ENCODE measurements at regions not wholly inside any gene's neighbourhood (a gene's known extent, or its start where the extent isn't known, plus 50 kb on each side); places are given as distances from the start of the nearest gene placed in this dataset.

DNA sequence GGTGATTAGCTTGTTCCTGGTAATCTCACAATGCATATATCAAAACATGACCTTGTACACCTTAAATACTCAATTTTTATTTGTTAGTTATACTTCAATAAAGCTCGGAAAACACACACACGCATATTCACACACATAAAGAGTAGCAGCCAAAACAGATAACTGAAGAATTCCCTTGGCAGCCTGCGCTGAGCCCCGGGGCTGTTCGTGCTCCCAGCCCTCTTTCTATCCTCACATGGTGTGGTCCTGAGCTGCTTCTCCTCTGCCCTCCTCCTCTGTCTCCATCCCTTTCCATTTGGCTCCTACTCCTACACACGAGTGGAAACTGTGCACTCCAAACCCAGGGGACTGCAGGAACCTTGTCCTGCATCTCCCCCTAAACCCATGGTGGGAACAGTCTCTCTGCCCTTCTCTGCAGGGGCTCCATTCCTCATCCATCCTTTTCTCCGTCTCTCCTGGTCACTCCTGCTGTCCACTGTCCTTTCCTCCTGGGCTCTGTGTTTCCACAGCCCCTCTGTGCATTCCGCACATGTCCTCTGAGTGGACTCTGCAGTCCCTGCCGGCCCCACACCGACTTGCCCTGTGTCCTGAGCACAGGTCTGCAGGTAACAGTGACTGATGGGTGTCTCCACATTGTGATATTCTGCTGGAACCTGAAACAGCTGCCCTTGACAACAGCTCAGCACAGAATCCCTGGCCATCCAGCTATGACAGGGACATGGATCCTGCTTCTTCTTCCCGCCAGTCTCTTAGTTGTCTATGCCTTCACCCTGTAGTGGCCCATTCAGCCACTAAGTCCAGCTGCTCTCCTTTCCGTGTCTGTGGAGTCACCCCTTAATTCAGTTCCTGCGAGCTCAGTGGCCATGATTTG is 216.8 kb upstream of the ZNF32 start:
- Histone ChIP-seq H3K27ac (ENCODE audit: low read depth in 2 of 2, low read length in 2 of 2) (no peak overlapping the region), H3K27me3 (ENCODE audit: control insufficient read depth in 2 of 2, insufficient read depth in 2 of 2, low read length in 2 of 2) (no peaks in the 10 kb centered on the region), H3K9me3 (ENCODE audit: control insufficient read depth in 2 of 2, low read length in 2 of 2) (no peaks in the 10 kb centered on the region), H3K36me3 (ENCODE audit: control insufficient read depth in 2 of 2, insufficient read depth in 2 of 2, low read length in 2 of 2) (no peaks in the 10 kb centered on the region), H3K4me3 (ENCODE audit: low read length in 2 of 2) (no peak overlapping the region), H3K9ac (ENCODE audit: low read depth in 1 of 2, low read length in 2 of 2) (no peak overlapping the region), H3K4me1 (ENCODE audit: control insufficient read depth in 2 of 2, insufficient read depth in 2 of 2, low read length in 2 of 2) (peaks cover 14 to 15% of the 10 kb centered on the region in 2 donors)

DNA sequence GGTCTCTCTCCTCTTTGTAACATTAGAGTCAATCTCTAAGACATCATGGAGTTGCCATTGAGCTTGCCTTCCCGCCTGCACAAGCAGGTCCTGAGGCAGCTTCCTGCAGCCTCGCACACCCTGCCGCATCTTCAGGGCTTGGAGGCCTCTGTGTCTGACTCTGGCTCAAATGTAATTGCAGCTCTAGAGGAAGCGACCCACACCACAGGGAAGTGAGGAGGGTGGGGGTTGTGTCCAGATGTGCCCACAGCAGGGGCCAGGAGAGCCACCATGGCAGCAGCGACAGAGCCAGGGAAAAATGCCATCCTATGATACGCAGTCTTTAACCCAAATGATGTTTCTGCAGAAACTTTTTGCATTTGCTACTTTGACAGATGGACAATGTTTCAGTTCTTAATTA is 216.0 kb upstream of the ZNF32 start:
- no peak overlapping the region for H3K4me3 ChIP-seq (ENCODE audit: low read length in 2 of 2)
- H3K9ac ChIP-seq (ENCODE audit: low read depth in 1 of 2, low read length in 2 of 2) = no peak overlapping the region
- H3K36me3 ChIP-seq (ENCODE audit: control insufficient read depth in 2 of 2, insufficient read depth in 2 of 2, low read length in 2 of 2) = no peaks in the 10 kb centered on the region
- H3K27me3 ChIP-seq (ENCODE audit: control insufficient read depth in 2 of 2, insufficient read depth in 2 of 2, low read length in 2 of 2) = no peaks in the 10 kb centered on the region
- H3K4me1 ChIP-seq (ENCODE audit: control insufficient read depth in 2 of 2, insufficient read depth in 2 of 2, low read length in 2 of 2) = peaks cover 14 to 15% of the 10 kb centered on the region in 2 donors
- no peaks in the 10 kb centered on the region for H3K9me3 ChIP-seq (ENCODE audit: control insufficient read depth in 2 of 2, low read length in 2 of 2)
- no peak overlapping the region for H3K27ac ChIP-seq (ENCODE audit: low read depth in 2 of 2, low read length in 2 of 2)

DNA sequence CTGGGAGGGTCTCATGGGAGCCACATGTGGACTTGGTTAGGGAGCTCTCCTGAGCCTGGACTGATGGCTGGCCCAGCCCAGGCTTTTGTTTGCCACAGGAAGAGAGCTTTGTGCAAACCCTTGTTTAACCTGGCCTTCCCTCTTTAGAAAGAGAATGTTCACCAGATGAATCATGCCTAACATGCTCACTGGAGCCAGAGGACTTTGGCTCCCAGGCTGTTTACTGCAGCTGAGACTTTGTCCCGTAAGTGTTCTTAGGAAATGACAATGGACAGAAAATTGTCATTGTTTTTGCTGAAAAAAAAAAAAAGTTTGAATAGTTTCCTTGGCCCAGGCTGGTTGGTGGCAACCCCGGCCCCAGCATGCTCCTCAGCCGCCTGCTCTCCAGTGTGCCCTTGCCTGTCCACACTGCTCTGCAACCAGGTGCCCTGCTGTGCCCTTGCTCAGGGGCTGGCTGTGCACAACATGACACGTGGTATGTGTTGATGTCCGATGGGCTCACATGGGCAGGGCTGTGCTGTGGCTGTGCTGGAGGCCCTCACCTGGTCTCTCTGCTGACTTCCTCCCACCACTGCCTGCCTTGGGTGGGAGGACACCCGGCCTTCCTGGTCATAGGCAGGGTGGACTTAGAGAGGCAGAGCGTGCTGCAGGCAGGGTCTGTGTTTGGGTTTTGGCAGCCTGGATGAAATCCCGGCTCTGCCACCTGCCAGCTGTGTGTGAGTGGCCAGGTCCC is 215.3 kb upstream of the ZNF32 start:
- Histone ChIP-seq H3K9me3 (ENCODE audit: control insufficient read depth in 2 of 2, low read length in 2 of 2) (no peaks in the 10 kb centered on the region), H3K27me3 (ENCODE audit: control insufficient read depth in 2 of 2, insufficient read depth in 2 of 2, low read length in 2 of 2) (no peaks in the 10 kb centered on the region), H3K4me3 (ENCODE audit: low read length in 2 of 2) (peak overlapping the region in 1 of 2 donors; percentile 33), H3K27ac (ENCODE audit: low read depth in 2 of 2, low read length in 2 of 2) (peak overlapping the region; percentile 44 to 47), H3K9ac (ENCODE audit: low read depth in 1 of 2, low read length in 2 of 2) (no peak overlapping the region), H3K36me3 (ENCODE audit: control insufficient read depth in 2 of 2, insufficient read depth in 2 of 2, low read length in 2 of 2) (no peaks in the 10 kb centered on the region), H3K4me1 (ENCODE audit: control insufficient read depth in 2 of 2, insufficient read depth in 2 of 2, low read length in 2 of 2) (peaks cover 14 to 15% of the 10 kb centered on the region in 2 donors)

DNA sequence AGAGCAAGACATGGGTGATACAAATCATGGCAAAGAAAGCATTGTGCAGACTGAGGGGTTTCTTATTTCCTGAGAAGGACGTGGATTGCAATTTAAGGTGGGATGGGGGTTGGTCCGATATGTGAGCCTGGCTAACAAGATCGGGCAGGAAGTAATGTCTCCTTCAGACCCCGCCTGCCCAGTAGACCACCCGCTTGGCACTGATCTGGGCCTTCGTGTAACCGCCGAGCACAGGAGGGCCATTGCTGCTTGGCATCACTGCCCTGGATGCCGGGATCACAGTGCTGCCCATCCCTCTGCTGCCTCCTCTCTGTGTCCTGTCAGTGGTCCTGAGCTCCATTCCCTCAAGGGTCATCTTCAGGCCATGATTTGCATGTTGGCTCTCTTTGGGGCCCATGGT is 214.6 kb upstream of the ZNF32 start:
- peaks cover 14 to 15% of the 10 kb centered on the region in 2 donors for H3K4me1 ChIP-seq (ENCODE audit: control insufficient read depth in 2 of 2, insufficient read depth in 2 of 2, low read length in 2 of 2)
- no peaks in the 10 kb centered on the region for H3K9me3 ChIP-seq (ENCODE audit: control insufficient read depth in 2 of 2, low read length in 2 of 2)
- peak overlapping the region; percentile 19 to 41 for H3K27ac ChIP-seq (ENCODE audit: low read depth in 2 of 2, low read length in 2 of 2)
- H3K36me3 ChIP-seq (ENCODE audit: control insufficient read depth in 2 of 2, insufficient read depth in 2 of 2, low read length in 2 of 2) = no peaks in the 10 kb centered on the region
- H3K9ac ChIP-seq (ENCODE audit: low read depth in 1 of 2, low read length in 2 of 2) = no peak overlapping the region
- H3K27me3 ChIP-seq (ENCODE audit: control insufficient read depth in 2 of 2, insufficient read depth in 2 of 2, low read length in 2 of 2) = no peaks in the 10 kb centered on the region
- no peak overlapping the region for H3K4me3 ChIP-seq (ENCODE audit: low read length in 2 of 2)

DNA sequence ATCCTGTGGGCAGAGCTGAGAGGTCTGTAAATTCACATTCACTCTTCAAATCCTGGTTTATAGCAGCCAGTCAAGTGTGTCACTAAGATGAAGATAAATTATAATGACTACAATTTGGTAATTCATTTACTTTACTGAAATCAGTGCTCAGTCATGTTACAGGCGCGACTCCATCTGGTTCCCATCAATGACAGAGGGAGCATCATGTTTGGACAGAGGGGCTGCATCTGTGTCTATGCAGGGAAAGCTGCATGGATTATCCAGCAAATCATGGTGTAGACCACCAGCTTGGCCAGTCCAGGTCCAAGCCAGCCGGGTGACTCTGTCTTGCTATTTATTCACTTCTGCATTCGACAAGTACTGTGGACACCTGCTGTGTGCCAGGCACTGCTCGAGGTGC is 214.1 kb upstream of the ZNF32 start:
- H3K4me1 ChIP-seq (ENCODE audit: control insufficient read depth in 2 of 2, insufficient read depth in 2 of 2, low read length in 2 of 2) = peaks cover 14 to 15% of the 10 kb centered on the region in 2 donors
- no peaks in the 10 kb centered on the region for H3K27me3 ChIP-seq (ENCODE audit: control insufficient read depth in 2 of 2, insufficient read depth in 2 of 2, low read length in 2 of 2)
- H3K9ac ChIP-seq (ENCODE audit: low read depth in 1 of 2, low read length in 2 of 2) = no peak overlapping the region
- H3K9me3 ChIP-seq (ENCODE audit: control insufficient read depth in 2 of 2, low read length in 2 of 2) = no peaks in the 10 kb centered on the region
- no peak overlapping the region for H3K27ac ChIP-seq (ENCODE audit: low read depth in 2 of 2, low read length in 2 of 2)
- no peak overlapping the region for H3K4me3 ChIP-seq (ENCODE audit: low read length in 2 of 2)
- no peaks in the 10 kb centered on the region for H3K36me3 ChIP-seq (ENCODE audit: control insufficient read depth in 2 of 2, insufficient read depth in 2 of 2, low read length in 2 of 2)

DNA sequence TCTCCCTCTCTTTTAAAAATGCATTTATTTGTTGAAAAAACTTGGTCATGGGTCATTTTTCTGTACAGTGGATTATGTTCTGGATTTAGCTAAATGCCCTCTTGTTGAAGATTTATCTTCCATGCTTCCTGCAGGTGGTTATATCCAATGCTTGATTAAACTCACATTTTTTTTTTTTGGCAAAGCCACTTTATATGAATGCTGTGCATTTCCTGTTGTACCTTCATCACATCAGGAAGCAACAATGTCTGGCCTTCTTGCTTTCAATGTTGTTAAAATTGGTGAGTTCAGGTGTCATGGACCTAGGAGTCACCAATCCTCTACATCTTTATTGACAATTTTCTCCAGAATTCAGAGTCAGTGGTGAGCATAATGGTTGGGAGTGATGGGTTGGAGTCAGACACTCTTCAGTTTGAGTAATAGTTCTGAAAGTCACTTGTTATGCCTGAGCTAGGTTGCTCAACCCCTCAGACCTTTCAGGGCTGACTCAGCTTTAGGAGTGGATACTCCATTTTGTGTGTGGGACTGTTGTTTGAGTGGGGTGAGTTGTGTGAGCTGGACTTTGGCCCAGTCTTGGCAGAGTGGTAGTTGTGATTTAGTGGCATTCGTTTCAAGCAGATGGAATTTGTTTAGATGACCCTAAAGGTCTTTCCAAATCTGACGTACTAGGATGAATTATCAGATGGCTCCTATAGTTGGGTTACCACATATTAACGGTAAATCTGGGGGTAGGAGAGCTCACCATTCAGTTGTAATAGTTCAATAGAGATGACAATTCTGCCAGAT is 213.5 kb upstream of the ZNF32 start:
- Histone ChIP-seq H3K27me3 (ENCODE audit: control insufficient read depth in 2 of 2, insufficient read depth in 2 of 2, low read length in 2 of 2) (no peaks in the 10 kb centered on the region), H3K36me3 (ENCODE audit: control insufficient read depth in 2 of 2, insufficient read depth in 2 of 2, low read length in 2 of 2) (no peaks in the 10 kb centered on the region), H3K4me1 (ENCODE audit: control insufficient read depth in 2 of 2, insufficient read depth in 2 of 2, low read length in 2 of 2) (peaks cover 14 to 15% of the 10 kb centered on the region in 2 donors), H3K27ac (ENCODE audit: low read depth in 2 of 2, low read length in 2 of 2) (no peak overlapping the region), H3K4me3 (ENCODE audit: low read length in 2 of 2) (no peak overlapping the region), H3K9me3 (ENCODE audit: control insufficient read depth in 2 of 2, low read length in 2 of 2) (no peaks in the 10 kb centered on the region), H3K9ac (ENCODE audit: low read depth in 1 of 2, low read length in 2 of 2) (no peak overlapping the region)

- peaks cover 8 to 11% of the 10 kb centered on the region in 2 donors for H3K4me1 ChIP-seq (ENCODE audit: control insufficient read depth in 2 of 2, insufficient read depth in 2 of 2, low read length in 2 of 2)
- H3K9me3 ChIP-seq (ENCODE audit: control insufficient read depth in 2 of 2, low read length in 2 of 2) = no peaks in the 10 kb centered on the region
- H3K4me3 ChIP-seq (ENCODE audit: low read length in 2 of 2) = no peak overlapping the region
- H3K27ac ChIP-seq (ENCODE audit: low read depth in 2 of 2, low read length in 2 of 2) = no peak overlapping the region
- H3K27me3 ChIP-seq (ENCODE audit: control insufficient read depth in 2 of 2, insufficient read depth in 2 of 2, low read length in 2 of 2) = no peaks in the 10 kb centered on the region
- H3K9ac ChIP-seq (ENCODE audit: low read depth in 1 of 2, low read length in 2 of 2) = no peak overlapping the region
- no peaks in the 10 kb centered on the region for H3K36me3 ChIP-seq (ENCODE audit: control insufficient read depth in 2 of 2, insufficient read depth in 2 of 2, low read length in 2 of 2)
Observed at GRCh38 chr10:43859016-43859525, 210.4 kb upstream of the ZNF32 start.

DNA sequence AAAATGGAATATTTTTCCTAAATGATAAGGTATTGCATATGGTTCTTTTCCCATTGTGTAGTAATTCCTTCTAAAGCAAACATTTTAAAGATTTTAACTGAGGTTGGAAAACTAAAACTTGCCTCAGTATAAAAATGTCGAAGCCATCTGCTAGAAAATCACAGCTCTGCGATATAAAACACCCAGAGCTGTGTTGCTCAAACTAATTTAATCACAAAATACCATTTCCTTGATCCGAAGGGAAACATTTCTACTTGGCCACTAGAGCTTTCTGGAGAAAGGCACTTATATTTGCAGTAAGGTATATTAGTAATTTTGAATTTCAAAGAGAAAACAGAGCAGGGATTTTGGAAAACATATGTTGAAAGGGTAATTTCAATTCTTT is 209.2 kb upstream of the ZNF32 start:
- H3K9ac ChIP-seq (ENCODE audit: low read depth in 1 of 2, low read length in 2 of 2) = no peak overlapping the region
- no peaks in the 10 kb centered on the region for H3K27me3 ChIP-seq (ENCODE audit: control insufficient read depth in 2 of 2, insufficient read depth in 2 of 2, low read length in 2 of 2)
- peaks cover under 1 to 4% of the 10 kb centered on the region in 2 donors for H3K4me1 ChIP-seq (ENCODE audit: control insufficient read depth in 2 of 2, insufficient read depth in 2 of 2, low read length in 2 of 2)
- no peaks in the 10 kb centered on the region for H3K36me3 ChIP-seq (ENCODE audit: control insufficient read depth in 2 of 2, insufficient read depth in 2 of 2, low read length in 2 of 2)
- H3K9me3 ChIP-seq (ENCODE audit: control insufficient read depth in 2 of 2, low read length in 2 of 2) = no peaks in the 10 kb centered on the region
- H3K4me3 ChIP-seq (ENCODE audit: low read length in 2 of 2) = no peak overlapping the region
- no peak overlapping the region for H3K27ac ChIP-seq (ENCODE audit: low read depth in 2 of 2, low read length in 2 of 2)

DNA sequence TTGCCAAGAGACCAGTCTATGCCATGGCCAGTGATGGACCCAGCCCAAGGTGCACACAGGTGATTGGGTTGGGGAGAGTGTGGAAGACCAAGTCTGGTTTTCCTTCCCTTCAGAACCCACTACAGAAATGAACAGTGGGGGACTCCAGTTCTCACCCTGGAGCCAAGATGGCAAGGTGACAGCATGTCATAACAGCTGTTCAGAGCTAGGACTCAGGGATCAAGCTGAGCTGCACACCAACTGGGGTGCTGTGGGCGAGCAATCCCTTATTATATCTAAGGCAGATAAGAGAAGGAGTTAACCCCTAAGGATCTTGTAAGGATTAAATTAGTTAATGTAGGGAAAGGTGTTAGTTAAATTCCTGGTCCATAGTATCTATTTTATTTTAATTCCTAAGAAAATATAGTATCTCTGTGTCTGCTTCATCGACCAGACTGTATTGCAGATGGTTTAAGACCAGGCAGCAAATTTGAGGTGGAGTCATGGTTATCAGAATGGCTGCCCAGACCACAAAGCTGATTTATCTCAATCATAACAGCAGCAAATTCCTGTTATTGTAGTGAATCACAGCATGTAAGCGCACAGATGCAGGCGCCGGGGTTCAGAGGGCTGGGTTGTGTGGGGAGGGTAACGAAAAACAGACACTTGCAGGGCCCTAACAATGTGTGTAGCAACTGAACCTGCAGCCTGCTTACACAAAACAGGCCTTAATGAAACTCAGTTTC is 208.7 kb upstream of the ZNF32 start:
- peaks cover 0 to 1% of the 10 kb centered on the region in 2 donors for H3K4me1 ChIP-seq (ENCODE audit: control insufficient read depth in 2 of 2, insufficient read depth in 2 of 2, low read length in 2 of 2)
- H3K36me3 ChIP-seq (ENCODE audit: control insufficient read depth in 2 of 2, insufficient read depth in 2 of 2, low read length in 2 of 2) = no peaks in the 10 kb centered on the region
- H3K9ac ChIP-seq (ENCODE audit: low read depth in 1 of 2, low read length in 2 of 2) = no peak overlapping the region
- H3K27ac ChIP-seq (ENCODE audit: low read depth in 2 of 2, low read length in 2 of 2) = no peak overlapping the region
- no peaks in the 10 kb centered on the region for H3K9me3 ChIP-seq (ENCODE audit: control insufficient read depth in 2 of 2, low read length in 2 of 2)
- H3K27me3 ChIP-seq (ENCODE audit: control insufficient read depth in 2 of 2, insufficient read depth in 2 of 2, low read length in 2 of 2) = no peaks in the 10 kb centered on the region
- no peak overlapping the region for H3K4me3 ChIP-seq (ENCODE audit: low read length in 2 of 2)

All from mucosa of rectum (tissue), 2 donors.